ENCODE measurements at regions not wholly inside any gene's neighbourhood (a gene's known extent, or its start where the extent isn't known, plus 50 kb on each side); places are given as distances from the start of the nearest gene placed in this dataset.

DNA sequence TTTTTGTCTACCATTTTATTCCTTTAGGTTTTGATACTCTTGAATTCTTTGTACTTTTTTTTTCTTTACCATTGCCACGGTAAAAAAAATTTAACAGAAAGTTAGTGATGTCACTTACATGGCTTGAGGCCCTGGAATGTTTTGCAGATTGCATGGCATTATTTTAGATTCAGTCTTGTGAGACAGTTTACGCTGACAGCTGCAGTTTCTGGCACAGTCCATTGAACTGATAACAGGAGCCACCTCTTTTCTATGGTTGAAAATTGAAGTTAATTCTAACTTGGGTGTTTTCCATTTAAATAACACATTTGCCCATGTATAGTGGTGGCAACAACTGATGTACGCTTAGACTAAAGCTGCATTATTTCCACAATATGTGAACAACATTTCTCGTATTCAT is 1028.5 kb downstream of the CDH18 start:
- Histone ChIP-seq H2BK120ac (replicated peaks; ENCODE audit: low read depth, low read length) (no peak overlapping the region), H3K79me2 (ENCODE audit: control insufficient read depth in 1 of 2, insufficient read depth in 2 of 2, low read length in 2 of 2) (no peaks in the 10 kb centered on the region), H2AK5ac (ENCODE audit: low read depth, low read length) (no peak overlapping the region), H3K27ac (ENCODE audit: low read depth, low read length) (no peak overlapping the region), H4K91ac (replicated peaks; ENCODE audit: insufficient read length, low read length) (no peak overlapping the region), H3K36me3 (ENCODE audit: control insufficient read depth in 2 of 4, insufficient read depth in 4 of 4, low read length in 3 of 4) (no peaks in the 10 kb centered on the region), H3K4me1 (replicated peaks in 1 of 4; ENCODE audit: control insufficient read depth in 3 of 4, insufficient read depth in 4 of 4, low read length in 3 of 4) (no peaks in the 10 kb centered on the region), H3K23ac (ENCODE audit: insufficient read length) (no peak overlapping the region), H2BK12ac (ENCODE audit: low read depth, low read length) (no peak overlapping the region), H4K8ac (ENCODE audit: extremely low read depth, insufficient read depth, low read length) (no peak overlapping the region), H3K27me3 (replicated peaks in 1 of 4; ENCODE audit: control insufficient read depth in 3 of 4, extremely low read depth in 1 of 4, insufficient read depth in 3 of 4, low read length in 3 of 4) (no peaks in the 10 kb centered on the region), H3K9me3 (ENCODE audit: insufficient read depth in 2 of 2, low read depth in 1 of 2, low read length in 1 of 2) (no peaks in the 10 kb centered on the region), H3K4me2 (ENCODE audit: insufficient read depth in 1 of 2, low read depth in 2 of 2, low read length in 2 of 2) (no peak overlapping the region), H2AFZ (ENCODE audit: low read length) (no peak overlapping the region), H3K9ac (replicated peaks in 1 of 4; ENCODE audit: extremely low read depth in 1 of 4, low read depth in 3 of 4, low read length in 3 of 4) (no peak overlapping the region), H3K23me2 (ENCODE audit: low read depth, low read length) (no peaks in the 10 kb centered on the region), H2BK15ac (ENCODE audit: low read length) (no peak overlapping the region), H3K56ac (replicated peaks; ENCODE audit: insufficient read length, low read depth, low read length) (no peak overlapping the region), H3K14ac (ENCODE audit: insufficient read length) (no peak overlapping the region), H2BK5ac (ENCODE audit: low read depth, low read length) (no peak overlapping the region), H3K79me1 (ENCODE audit: low read depth, low read length) (no peaks in the 10 kb centered on the region), H4K5ac (ENCODE audit: insufficient read length, low read depth, low read length) (no peak overlapping the region), H4K20me1 (replicated peaks in 1 of 2; ENCODE audit: control insufficient read depth in 1 of 2, insufficient read depth in 2 of 2, low read length in 2 of 2) (no peaks in the 10 kb centered on the region), H2BK20ac (ENCODE audit: low read length) (no peak overlapping the region), H3K18ac (ENCODE audit: extremely low read depth, low read length) (no peak overlapping the region), H3K4me3 (ENCODE audit: extremely low read depth in 1 of 4, insufficient read depth in 2 of 4, low read depth in 3 of 4, low read length in 4 of 4) (no peak overlapping the region), H3K4ac (replicated peaks; ENCODE audit: insufficient read length, low read depth, low read length) (no peak overlapping the region)
- TF ChIP-seq CHD1 (IDR thresholded peaks at IDR 0.05; ENCODE audit: low read depth, low read length) (no peak), KDM1A (IDR thresholded peaks at IDR 0.05; ENCODE audit: borderline replicate concordance, low read length) (no peak), CBX8 (IDR thresholded peaks at IDR 0.05; ENCODE audit: borderline replicate concordance, low read depth, low read length) (no peak), POLR2A (IDR thresholded peaks at IDR 0.05; ENCODE audit: control extremely low read depth in 1 of 2, low read depth in 2 of 2, low read length in 2 of 2) (no peak), SP2 (IDR thresholded peaks at IDR 0.05; ENCODE audit: low read length) (no peak), EZH2 (IDR thresholded peaks at IDR 0.05; ENCODE audit: low read depth, low read length, severe bottlenecking) (no peak), RXRA (IDR thresholded peaks at IDR 0.05; ENCODE audit: insufficient read depth, low read depth, low read length) (no peak), SP4 (IDR thresholded peaks at IDR 0.05; ENCODE audit: low read length) (no peak), RBBP5 (IDR thresholded peaks at IDR 0.05; ENCODE audit: borderline replicate concordance, low read depth, low read length) (no peak), JUN (IDR thresholded peaks at IDR 0.05; ENCODE audit: low read depth, low read length) (no peak), POU5F1 (IDR thresholded peaks at IDR 0.05; ENCODE audit: low read depth, low read length) (no peak), SIX5 (IDR thresholded peaks at IDR 0.05; ENCODE audit: low read depth, low read length) (no peak), SP1 (IDR thresholded peaks at IDR 0.05; ENCODE audit: low read depth, low read length) (no peak)
- FAIRE-seq, result no peak
- DNase-seq (ENCODE audit: low read depth in 1 of 2, low spot score in 2 of 2), result no peak
- POLR2A ChIA-PET (ENCODE audit: partially characterized antibody), result no interaction called here
- CTCF ChIA-PET (ENCODE audit: partially characterized antibody), result no interaction called here
- WGBS, 2 experiments (ENCODE audit: extremely low coverage in 1 of 2, insufficient coverage in 1 of 2, insufficient read length in 1 of 2, insufficient replicate concordance in 2 of 2, low coverage in 1 of 2, low lambda C conversion rate in 2 of 2, missing lambda C conversion rate in 1 of 2), result 93% methylated on average over 4 of the region's 4 CpGs; no CpG with 5 or more reads in 1 of the 2 experiments

Data from H1 (cell line).